ENCODE measurements at regions not wholly inside any gene's neighbourhood (a gene's known extent, or its start where the extent isn't known, plus 50 kb on each side); places are given as distances from the start of the nearest gene placed in this dataset.

DNA sequence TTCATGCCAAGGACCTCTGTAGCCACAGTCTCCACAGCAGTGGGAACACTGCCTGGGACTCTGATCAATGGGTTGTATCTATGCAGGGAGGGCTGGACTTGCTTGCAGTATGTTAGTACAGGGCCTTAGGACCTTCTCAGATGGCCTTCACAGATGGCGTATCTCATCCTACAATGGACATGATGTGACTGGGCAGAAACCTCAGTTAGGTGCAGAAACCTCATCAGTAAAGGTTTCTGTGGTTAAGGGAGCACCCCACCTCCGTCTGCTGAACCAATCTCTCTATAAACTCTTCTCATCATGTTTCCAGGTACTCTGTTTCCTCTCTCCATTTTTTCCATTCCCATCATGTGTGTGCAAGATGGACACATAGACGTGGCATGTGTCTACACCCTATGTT lies 154.9 kb downstream of the EVX1 start:
- Mint-ChIP-seq H3K4me1 (ENCODE audit: low read depth) (no peaks in the 10 kb centered on the region), H3K36me3 (ENCODE audit: low read depth) (no peaks in the 10 kb centered on the region), H3K27me3 (ENCODE audit: insufficient read depth) (peaks cover 28% of the 10 kb centered on the region), H3K9me3 (no peaks in the 10 kb centered on the region), H3K4me3 (no peak overlapping the region), H3K27ac (no peak overlapping the region)
- no peak for TF ChIP-seq CTCF (IDR thresholded peaks at IDR 0.05)
- no peak for DNase-seq

DNA sequence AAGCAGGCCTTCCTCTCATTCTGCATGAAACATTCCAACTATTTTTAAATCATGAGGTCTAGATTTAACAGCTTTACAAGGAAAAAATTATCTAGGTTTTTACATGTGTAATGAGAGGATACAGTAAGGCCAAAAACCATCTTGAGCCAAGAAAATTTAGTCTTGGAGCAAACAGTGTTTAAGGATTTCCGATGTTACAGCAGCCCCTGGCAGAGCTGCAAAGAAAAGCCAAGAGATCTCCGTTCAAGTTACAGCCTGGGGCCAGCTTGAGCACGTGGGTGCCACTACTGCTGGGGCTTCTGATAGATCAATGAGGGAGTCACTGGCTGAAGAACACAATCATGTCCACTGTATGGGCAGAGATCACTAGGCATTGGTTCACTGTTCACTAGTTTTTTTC lies 156.2 kb downstream of the EVX1 start:
- Mint-ChIP-seq H3K27me3 (ENCODE audit: insufficient read depth) (peaks cover 25% of the 10 kb centered on the region), H3K4me3 (no peak overlapping the region), H3K27ac (no peak overlapping the region), H3K4me1 (ENCODE audit: low read depth) (no peaks in the 10 kb centered on the region), H3K9me3 (no peaks in the 10 kb centered on the region), H3K36me3 (ENCODE audit: low read depth) (no peaks in the 10 kb centered on the region)
- TF ChIP-seq CTCF (IDR thresholded peaks at IDR 0.05): no peak
- no peak for DNase-seq

GRCh38 chr7:27399791-27400567 lies 157.4 kb downstream of the EVX1 start:
- no peak for TF ChIP-seq CTCF (IDR thresholded peaks at IDR 0.05)
- no peak for DNase-seq
- Mint-ChIP-seq H3K9me3 (no peaks in the 10 kb centered on the region), H3K36me3 (ENCODE audit: low read depth) (no peaks in the 10 kb centered on the region), H3K27me3 (ENCODE audit: insufficient read depth) (peaks cover 18% of the 10 kb centered on the region), H3K4me3 (no peak overlapping the region), H3K27ac (no peak overlapping the region), H3K4me1 (ENCODE audit: low read depth) (no peaks in the 10 kb centered on the region)

- Mint-ChIP-seq H3K4me3 (no peak overlapping the region), H3K27ac (no peak overlapping the region), H3K36me3 (ENCODE audit: low read depth) (no peaks in the 10 kb centered on the region), H3K4me1 (ENCODE audit: low read depth) (0 out of 2 replicates have a peak, but pooled peaks cover 6% of the 10 kb centered on the region), H3K9me3 (no peaks in the 10 kb centered on the region), H3K27me3 (ENCODE audit: insufficient read depth) (peaks cover 8% of the 10 kb centered on the region)
- DNase-seq: no peak
- TF ChIP-seq CTCF (IDR thresholded peaks at IDR 0.05): no peak
Measured at GRCh38 chr7:27405780-27406179, 163.2 kb downstream of the EVX1 start.

DNA sequence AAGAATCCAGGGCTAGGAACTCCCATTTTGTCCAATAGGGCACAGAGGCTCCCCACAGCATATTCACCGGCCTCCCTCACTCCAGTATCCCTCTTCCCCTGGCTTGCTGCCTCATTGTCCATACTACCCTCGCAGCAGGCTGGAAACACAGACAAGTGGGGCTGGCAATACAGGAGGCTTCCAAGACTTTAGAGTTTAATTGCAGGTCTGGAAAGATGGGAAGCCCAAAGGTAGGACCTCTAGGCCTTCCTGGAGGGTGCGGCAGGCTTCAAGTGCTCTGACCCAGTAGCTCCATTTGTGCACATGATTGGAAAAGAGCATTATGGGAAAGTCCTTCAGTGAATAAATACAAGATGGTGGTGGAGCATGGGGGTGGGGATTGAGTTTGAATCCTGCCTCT lies 166.7 kb downstream of the EVX1 start:
- peaks cover 17% of the 10 kb centered on the region for H3K27me3 Mint-ChIP-seq (ENCODE audit: insufficient read depth)
- 0 out of 2 replicates have a peak, but pooled peaks cover 6% of the 10 kb centered on the region for H3K4me1 Mint-ChIP-seq (ENCODE audit: low read depth)
- H3K9me3 Mint-ChIP-seq: no peaks in the 10 kb centered on the region; the same call in 1 of the 2 replicates
- DNase-seq: no peak
- TF ChIP-seq CTCF (IDR thresholded peaks at IDR 0.05): no peak
- H3K36me3 Mint-ChIP-seq (ENCODE audit: low read depth): no peaks in the 10 kb centered on the region
- H3K27ac Mint-ChIP-seq: no peak overlapping the region
- no peak overlapping the region for H3K4me3 Mint-ChIP-seq
